ENCODE measurements at regions not wholly inside any gene's neighbourhood (a gene's known extent, or its start where the extent isn't known, plus 50 kb on each side); places are given as distances from the start of the nearest gene placed in this dataset.

DNA sequence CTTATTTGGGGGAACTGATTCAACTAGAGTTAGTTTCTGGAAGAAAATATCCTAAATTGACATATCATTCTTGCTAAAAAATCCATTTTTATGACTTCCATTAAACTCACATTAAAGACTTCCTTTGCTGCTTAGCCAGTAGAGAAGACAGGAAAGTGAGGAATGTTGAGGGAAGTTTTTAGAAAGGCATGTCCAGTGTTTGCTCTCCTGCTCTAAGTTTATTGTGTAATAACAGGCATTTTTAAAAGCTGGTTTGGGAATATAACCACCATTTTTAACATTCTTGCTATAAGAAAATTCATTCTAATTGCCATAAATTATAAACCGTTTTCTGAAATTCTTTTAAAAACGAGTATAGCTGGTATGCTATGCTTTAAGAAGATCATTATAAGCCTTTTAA, 428.0 kb downstream of the RAP2B start:
- POLR2A ChIA-PET: no interaction called here
- Histone ChIP-seq H3K36me3 (replicated peaks in 1 of 2; ENCODE audit: control extremely low read depth in 1 of 2, control insufficient read depth in 1 of 2, extremely low read depth in 1 of 2, insufficient read depth in 2 of 2, low read length in 1 of 2) (no peaks in the 10 kb centered on the region), H4K20me1 (ENCODE audit: control insufficient read depth, insufficient read depth, low read length, poor library complexity, severe bottlenecking) (no peaks in the 10 kb centered on the region), H3K4me3 (ENCODE audit: control extremely low read depth in 1 of 5, extremely low read depth in 1 of 5, insufficient read depth in 1 of 5, low read depth in 2 of 5, low read length in 4 of 5) (no peak overlapping the region), H3K4me2 (replicated peaks; ENCODE audit: low read depth, low read length, poor library complexity, severe bottlenecking) (no peak overlapping the region), H2AFZ (ENCODE audit: insufficient read depth, low read depth, low read length, poor library complexity, severe bottlenecking) (no peak overlapping the region), H3K9me3 (ENCODE audit: control extremely low read depth in 1 of 3, control insufficient read depth in 2 of 3, insufficient read depth in 1 of 3, low read length in 2 of 3) (no peaks in the 10 kb centered on the region), H3K27me3 (replicated peaks in 1 of 4; ENCODE audit: control extremely low read depth in 1 of 4, control insufficient read depth in 3 of 4, insufficient read depth in 4 of 4, low read length in 3 of 4) (no peaks in the 10 kb centered on the region), H3K79me2 (ENCODE audit: control insufficient read depth, insufficient read depth, low read length) (no peaks in the 10 kb centered on the region), H3K4me1 (ENCODE audit: control insufficient read depth in 2 of 2, insufficient read depth in 2 of 2, low read length in 2 of 2) (no peaks in the 10 kb centered on the region), H3K9ac (ENCODE audit: low read length) (no peak overlapping the region), H3K27ac (ENCODE audit: low read length in 2 of 2) (no peak overlapping the region)
- no peaks in the 10 kb centered on the region for H3K9me3 Mint-ChIP-seq (ENCODE audit: insufficient read depth)
- H3K27me3 Mint-ChIP-seq: no peaks in the 10 kb centered on the region
- CTCF ChIA-PET: no interaction called here
- no CpG with 5 or more reads among the region's 2 CpGs for WGBS (ENCODE audit: insufficient coverage)
- H3K27ac Mint-ChIP-seq: no peak overlapping the region
- no peak for TF ChIP-seq EZH2 (IDR thresholded peaks at IDR 0.05; ENCODE audit: borderline replicate concordance, insufficient read depth, low read depth, low read length, poor library complexity, severe bottlenecking)
- TF ChIP-seq, protein P1, sequence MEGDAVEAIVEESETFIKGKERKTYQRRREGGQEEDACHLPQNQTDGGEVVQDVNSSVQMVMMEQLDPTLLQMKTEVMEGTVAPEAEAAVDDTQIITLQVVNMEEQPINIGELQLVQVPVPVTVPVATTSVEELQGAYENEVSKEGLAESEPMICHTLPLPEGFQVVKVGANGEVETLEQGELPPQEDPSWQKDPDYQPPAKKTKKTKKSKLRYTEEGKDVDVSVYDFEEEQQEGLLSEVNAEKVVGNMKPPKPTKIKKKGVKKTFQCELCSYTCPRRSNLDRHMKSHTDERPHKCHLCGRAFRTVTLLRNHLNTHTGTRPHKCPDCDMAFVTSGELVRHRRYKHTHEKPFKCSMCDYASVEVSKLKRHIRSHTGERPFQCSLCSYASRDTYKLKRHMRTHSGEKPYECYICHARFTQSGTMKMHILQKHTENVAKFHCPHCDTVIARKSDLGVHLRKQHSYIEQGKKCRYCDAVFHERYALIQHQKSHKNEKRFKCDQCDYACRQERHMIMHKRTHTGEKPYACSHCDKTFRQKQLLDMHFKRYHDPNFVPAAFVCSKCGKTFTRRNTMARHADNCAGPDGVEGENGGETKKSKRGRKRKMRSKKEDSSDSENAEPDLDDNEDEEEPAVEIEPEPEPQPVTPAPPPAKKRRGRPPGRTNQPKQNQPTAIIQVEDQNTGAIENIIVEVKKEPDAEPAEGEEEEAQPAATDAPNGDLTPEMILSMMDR (IDR thresholded peaks at IDR 0.05): no peak
- ATAC-seq (ENCODE audit: low read depth): no peak
- H3K4me3 Mint-ChIP-seq: no peak overlapping the region
- no peaks in the 10 kb centered on the region for H3K4me1 Mint-ChIP-seq
- DNase-seq: no peak
- intact Hi-C loops (cut with micrococcal nuclease): no loop called here

DNA sequence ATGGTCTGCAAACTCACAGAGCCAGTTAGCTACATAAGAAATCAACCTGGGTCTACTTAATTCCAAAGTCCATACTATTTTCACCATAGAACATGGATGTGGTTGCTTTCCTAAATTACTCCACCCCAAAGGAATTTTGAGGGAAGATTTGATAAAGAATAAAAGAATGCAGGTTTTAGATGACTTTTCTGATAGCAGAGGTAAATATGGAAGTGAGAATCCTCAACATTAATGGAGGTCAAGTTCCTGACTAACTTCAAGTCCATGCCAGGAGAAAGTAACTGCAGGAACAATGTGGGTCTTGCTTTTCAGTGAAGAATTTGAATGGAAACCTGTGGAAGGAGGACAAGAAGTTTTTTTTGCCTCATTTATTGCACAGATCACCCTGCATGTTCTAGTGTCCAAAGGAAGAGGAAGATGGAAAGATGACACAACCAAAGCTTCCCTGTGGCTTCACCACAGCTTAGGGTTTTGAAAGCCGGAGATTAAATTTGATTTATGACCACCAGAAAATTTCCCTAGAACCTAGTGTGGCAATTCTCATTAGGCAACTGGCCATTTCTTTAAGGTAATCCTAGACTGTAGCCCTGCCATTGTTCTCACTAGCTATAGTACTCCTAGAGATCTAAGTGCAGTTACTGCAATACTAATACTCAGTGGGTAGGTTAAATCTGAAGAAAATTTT, 429.7 kb downstream of the RAP2B start:
- intact Hi-C loops (cut with micrococcal nuclease): no loop called here

More for the DNA sequence above, 429.7 kb downstream of the RAP2B start:
- Mint-ChIP-seq H3K4me1 (no peaks in the 10 kb centered on the region), H3K9me3 (ENCODE audit: insufficient read depth) (no peaks in the 10 kb centered on the region), H3K4me3 (no peak overlapping the region), H3K27ac (no peak overlapping the region), H3K27me3 (no peaks in the 10 kb centered on the region)
- WGBS (ENCODE audit: insufficient coverage): 33% methylated on average over 1 of the region's 1 CpG
- Histone ChIP-seq H3K79me2 (ENCODE audit: control insufficient read depth, insufficient read depth, low read length) (no peaks in the 10 kb centered on the region), H2AFZ (ENCODE audit: insufficient read depth, low read depth, low read length, poor library complexity, severe bottlenecking) (no peak overlapping the region), H3K27me3 (replicated peaks in 1 of 4; ENCODE audit: control extremely low read depth in 1 of 4, control insufficient read depth in 3 of 4, insufficient read depth in 4 of 4, low read length in 3 of 4) (no peaks in the 10 kb centered on the region), H3K9me3 (ENCODE audit: control extremely low read depth in 1 of 3, control insufficient read depth in 2 of 3, insufficient read depth in 1 of 3, low read length in 2 of 3) (no peaks in the 10 kb centered on the region), H3K9ac (ENCODE audit: low read length) (no peak overlapping the region), H3K27ac (ENCODE audit: low read length in 2 of 2) (no peak overlapping the region), H3K4me3 (ENCODE audit: control extremely low read depth in 1 of 5, extremely low read depth in 1 of 5, insufficient read depth in 1 of 5, low read depth in 2 of 5, low read length in 4 of 5) (no peak overlapping the region), H3K36me3 (replicated peaks in 1 of 2; ENCODE audit: control extremely low read depth in 1 of 2, control insufficient read depth in 1 of 2, extremely low read depth in 1 of 2, insufficient read depth in 2 of 2, low read length in 1 of 2) (no peaks in the 10 kb centered on the region), H4K20me1 (ENCODE audit: control insufficient read depth, insufficient read depth, low read length, poor library complexity, severe bottlenecking) (no peaks in the 10 kb centered on the region), H3K4me1 (ENCODE audit: control insufficient read depth in 2 of 2, insufficient read depth in 2 of 2, low read length in 2 of 2) (no peaks in the 10 kb centered on the region), H3K4me2 (replicated peaks; ENCODE audit: low read depth, low read length, poor library complexity, severe bottlenecking) (no peak overlapping the region)
- DNase-seq (no peak), ATAC-seq (ENCODE audit: low read depth) (no peak)
- POLR2A ChIA-PET: no interaction called here
- CTCF ChIA-PET: interaction anchor here (1.1 kb wide), 1 partner anchor 549 kb away, joined by 3 read pairs; no protein-coding TSS in a partner anchor
- TF ChIP-seq EZH2 (IDR thresholded peaks at IDR 0.05; ENCODE audit: borderline replicate concordance, insufficient read depth, low read depth, low read length, poor library complexity, severe bottlenecking): no peak
- TF ChIP-seq, protein P1 (IDR thresholded peaks at IDR 0.05): no peak
